Ovary (tissue), 3 donors: ENCODE measurements at regions not wholly inside any gene's neighbourhood (a gene's known extent, or its start where the extent isn't known, plus 50 kb on each side); places are given as distances from the start of the nearest gene placed in this dataset.

Source experiments
- EP300 ChIP-seq: sonication (generic); formaldehyde crosslinking; IDR thresholded peaks from one replicate; pipeline ENCODE4 v1.6.1; 2017; ENCODE audit warnings: antibody characterized with exemption
- POLR2A ChIP-seq: fragments of 450-650 bp; IDR thresholded peaks from one replicate; pipeline ENCODE4 v1.6.1; 2017; ENCODE audit warnings: antibody characterized with exemption, mild to moderate bottlenecking, moderate library complexity
- TF ChIP-seq, protein P1 (sequence below), 3 donors: fragments of 450-650 bp in 2 of 3; fragments of 200-600 bp in 1 of 3; IDR thresholded peaks; one replicate each; pipeline versions ENCODE4 v1.5.1 to v1.8.0; 2016 to 2022; ENCODE audit warnings: antibody characterized with exemption in 3 of 3, mild to moderate bottlenecking in 1 of 3
- donor health status: DM: no; HTN: no; CAD: no.

DNA sequence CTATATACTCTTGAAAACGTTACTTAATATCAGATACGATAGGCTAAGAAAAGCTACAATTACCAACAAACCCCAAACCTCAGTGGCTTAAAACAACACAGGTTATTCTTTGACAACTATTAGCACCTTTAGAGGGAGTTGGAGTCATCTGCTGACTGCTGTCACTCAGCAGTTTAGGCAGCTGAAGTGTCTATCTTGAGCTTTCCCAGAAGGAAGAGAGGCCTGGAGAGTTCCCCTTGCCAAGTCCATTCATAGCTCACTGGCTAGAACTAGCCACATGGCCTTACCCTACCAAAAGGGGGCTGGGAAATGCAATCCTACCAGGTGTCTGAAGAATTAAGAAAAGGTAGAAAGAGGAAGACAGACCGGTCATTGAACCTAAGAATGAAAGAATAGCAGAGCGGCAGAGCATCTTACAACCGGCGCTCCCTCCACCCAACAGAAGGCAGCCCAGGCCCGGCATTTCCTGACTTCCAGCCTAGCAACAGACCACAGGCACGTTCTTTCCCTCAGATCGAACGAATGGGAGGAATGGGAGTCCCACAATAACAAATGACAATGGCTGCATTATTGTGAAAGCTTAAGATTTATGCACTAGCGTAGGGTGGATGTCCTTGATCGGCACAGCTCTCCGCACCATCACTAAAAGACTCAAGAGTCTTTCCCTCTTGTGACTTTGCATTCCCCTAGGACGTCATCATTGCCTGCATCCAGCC lies 211.2 kb upstream of the CTAGE1 start:
- TF ChIP-seq, protein P1, sequence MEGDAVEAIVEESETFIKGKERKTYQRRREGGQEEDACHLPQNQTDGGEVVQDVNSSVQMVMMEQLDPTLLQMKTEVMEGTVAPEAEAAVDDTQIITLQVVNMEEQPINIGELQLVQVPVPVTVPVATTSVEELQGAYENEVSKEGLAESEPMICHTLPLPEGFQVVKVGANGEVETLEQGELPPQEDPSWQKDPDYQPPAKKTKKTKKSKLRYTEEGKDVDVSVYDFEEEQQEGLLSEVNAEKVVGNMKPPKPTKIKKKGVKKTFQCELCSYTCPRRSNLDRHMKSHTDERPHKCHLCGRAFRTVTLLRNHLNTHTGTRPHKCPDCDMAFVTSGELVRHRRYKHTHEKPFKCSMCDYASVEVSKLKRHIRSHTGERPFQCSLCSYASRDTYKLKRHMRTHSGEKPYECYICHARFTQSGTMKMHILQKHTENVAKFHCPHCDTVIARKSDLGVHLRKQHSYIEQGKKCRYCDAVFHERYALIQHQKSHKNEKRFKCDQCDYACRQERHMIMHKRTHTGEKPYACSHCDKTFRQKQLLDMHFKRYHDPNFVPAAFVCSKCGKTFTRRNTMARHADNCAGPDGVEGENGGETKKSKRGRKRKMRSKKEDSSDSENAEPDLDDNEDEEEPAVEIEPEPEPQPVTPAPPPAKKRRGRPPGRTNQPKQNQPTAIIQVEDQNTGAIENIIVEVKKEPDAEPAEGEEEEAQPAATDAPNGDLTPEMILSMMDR (IDR thresholded peaks at IDR 0.05), result no peak
- TF ChIP-seq POLR2A, result no peak
- no peak for TF ChIP-seq EP300
